CD4-positive, alpha-beta T cell treated with Interleukin-6 at 100 ng/mL for 8 hours (primary cell): ENCODE measurements at regions not wholly inside any gene's neighbourhood (a gene's known extent, or its start where the extent isn't known, plus 50 kb on each side); places are given as distances from the start of the nearest gene placed in this dataset.
"Not testable (repeated sequence)": the region's sequence is repeated elsewhere in the genome, so short reads cannot be mapped to it uniquely, and the experiment has no call there.

Source experiments
- DNase-seq: peaks from one replicate; pipeline ENCODE4 v3.0.0-alpha.2; 2020; ENCODE audit warnings: mixed read lengths, low spot score

- DNase-seq: no peak
Measured at GRCh38 chr4:84019626-84020025, 479.5 kb downstream of the NKX6-1 start.

- DNase-seq: no peak
Measured at GRCh38 chr4:84003046-84003445, 467.1 kb downstream of the GPAT3 start.

GRCh38 chr4:84001876-84002569 is 466.1 kb downstream of the GPAT3 start:
- no peak for DNase-seq

GRCh38 chr4:83996254-83996653 is 460.3 kb downstream of the GPAT3 start:
- DNase-seq: no peak

- no peak for DNase-seq
Measured at GRCh38 chr4:83993774-83994173, 457.9 kb downstream of the GPAT3 start.

- no peak for DNase-seq
Measured at GRCh38 chr4:83989835-83990234, 453.9 kb downstream of the GPAT3 start.

- no peak for DNase-seq
Measured at GRCh38 chr4:83981156-83981555, 445.2 kb downstream of the GPAT3 start.

- DNase-seq: no peak
Measured at GRCh38 chr4:83979773-83980172, 443.9 kb downstream of the GPAT3 start.

- DNase-seq: no peak
Measured at GRCh38 chr4:83974111-83974780, 438.3 kb downstream of the GPAT3 start.

- no peak for DNase-seq
Measured at GRCh38 chr4:83964996-83965541, 429.2 kb downstream of the GPAT3 start.

- DNase-seq: no peak
Measured at GRCh38 chr4:83962492-83962891, 426.6 kb downstream of the GPAT3 start.

- DNase-seq: no peak
Measured at GRCh38 chr4:83961575-83961974, 425.7 kb downstream of the GPAT3 start.

- DNase-seq: no peak
Measured at GRCh38 chr4:83959160-83959559, 423.3 kb downstream of the GPAT3 start.

- DNase-seq: no peak
Measured at GRCh38 chr4:83947830-83948193, 411.9 kb downstream of the GPAT3 start.

GRCh38 chr4:83947125-83947829 is 411.4 kb downstream of the GPAT3 start:
- no peak for DNase-seq

- not testable (repeated sequence) for DNase-seq
Measured at GRCh38 chr4:83943691-83944090, 407.8 kb downstream of the GPAT3 start.

- DNase-seq: no peak
Measured at GRCh38 chr4:83932750-83933391, 397.0 kb downstream of the GPAT3 start.

- no peak for DNase-seq
Measured at GRCh38 chr4:83931659-83932438, 395.9 kb downstream of the GPAT3 start.

GRCh38 chr4:83929550-83929949 is 393.6 kb downstream of the GPAT3 start:
- no peak for DNase-seq

GRCh38 chr4:83926950-83927349 is 391.0 kb downstream of the GPAT3 start:
- DNase-seq: no peak

GRCh38 chr4:83923341-83923740 is 387.4 kb downstream of the GPAT3 start:
- no peak for DNase-seq

- DNase-seq: no peak
Measured at GRCh38 chr4:83922402-83922801, 386.5 kb downstream of the GPAT3 start.
